ENCODE measurements at regions not wholly inside any gene's neighbourhood (a gene's known extent, or its start where the extent isn't known, plus 50 kb on each side); places are given as distances from the start of the nearest gene placed in this dataset.

- DNase-seq, result no peak
These were observed 55.6 kb downstream of the PBDC1 start for GRCh38 chrX:76228499-76228898.

- DNase-seq, result no peak
These were observed 76.0 kb downstream of the PBDC1 start for GRCh38 chrX:76248901-76249300.

GRCh38 chrX:76253432-76253831 lies 80.6 kb downstream of the PBDC1 start:
- peak; percentile 67 for DNase-seq

- DNase-seq, result peak; percentile 59
These were observed 106.1 kb downstream of the PBDC1 start for GRCh38 chrX:76279007-76279406.
